ENCODE measurements at regions not wholly inside any gene's neighbourhood (a gene's known extent, or its start where the extent isn't known, plus 50 kb on each side); places are given as distances from the start of the nearest gene placed in this dataset.

- H3K27ac Mint-ChIP-seq (ENCODE audit: low read depth, unreplicated experiment) = no peak overlapping the region
- TF ChIP-seq, protein P1, sequence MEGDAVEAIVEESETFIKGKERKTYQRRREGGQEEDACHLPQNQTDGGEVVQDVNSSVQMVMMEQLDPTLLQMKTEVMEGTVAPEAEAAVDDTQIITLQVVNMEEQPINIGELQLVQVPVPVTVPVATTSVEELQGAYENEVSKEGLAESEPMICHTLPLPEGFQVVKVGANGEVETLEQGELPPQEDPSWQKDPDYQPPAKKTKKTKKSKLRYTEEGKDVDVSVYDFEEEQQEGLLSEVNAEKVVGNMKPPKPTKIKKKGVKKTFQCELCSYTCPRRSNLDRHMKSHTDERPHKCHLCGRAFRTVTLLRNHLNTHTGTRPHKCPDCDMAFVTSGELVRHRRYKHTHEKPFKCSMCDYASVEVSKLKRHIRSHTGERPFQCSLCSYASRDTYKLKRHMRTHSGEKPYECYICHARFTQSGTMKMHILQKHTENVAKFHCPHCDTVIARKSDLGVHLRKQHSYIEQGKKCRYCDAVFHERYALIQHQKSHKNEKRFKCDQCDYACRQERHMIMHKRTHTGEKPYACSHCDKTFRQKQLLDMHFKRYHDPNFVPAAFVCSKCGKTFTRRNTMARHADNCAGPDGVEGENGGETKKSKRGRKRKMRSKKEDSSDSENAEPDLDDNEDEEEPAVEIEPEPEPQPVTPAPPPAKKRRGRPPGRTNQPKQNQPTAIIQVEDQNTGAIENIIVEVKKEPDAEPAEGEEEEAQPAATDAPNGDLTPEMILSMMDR (IDR thresholded peaks at IDR 0.05; ENCODE audit: unreplicated experiment) = no peak
- no peak for DNase-seq (ENCODE audit: unreplicated experiment)
- no peaks in the 10 kb centered on the region for H3K27me3 Mint-ChIP-seq (ENCODE audit: insufficient read depth, unreplicated experiment)
- ChIA-PET POLR2A (interaction anchor here (0.7 to 5.6 kb wide), 2 partner anchors 57 to 115 kb away, joined by 3 to 39 read pairs; partner anchors contain the start of gene SDC1), CTCF (interaction anchor here (1.4 to 9.3 kb wide), 3 partner anchors 113 to 216 kb away, joined by 5 to 140 read pairs (median 78); partner anchors contain the start of gene SDC1)
- no TSS peak for BruUV-seq (replicated peaks)
- no peaks in the 10 kb centered on the region for H3K9me3 Mint-ChIP-seq (ENCODE audit: unreplicated experiment)
- intact Hi-C loops (cut with micrococcal nuclease) = no loop called here
- H3K4me1 Mint-ChIP-seq (ENCODE audit: insufficient read depth, unreplicated experiment) = peaks cover 17% of the 10 kb centered on the region
- no peak overlapping the region for H3K4me3 Mint-ChIP-seq (ENCODE audit: unreplicated experiment)
- no peaks in the 10 kb centered on the region for H3K36me3 Mint-ChIP-seq (ENCODE audit: insufficient read depth, unreplicated experiment)
Observed at GRCh38 chr2:20110383-20110782, 59.0 kb upstream of the LAPTM4A start.

DNA sequence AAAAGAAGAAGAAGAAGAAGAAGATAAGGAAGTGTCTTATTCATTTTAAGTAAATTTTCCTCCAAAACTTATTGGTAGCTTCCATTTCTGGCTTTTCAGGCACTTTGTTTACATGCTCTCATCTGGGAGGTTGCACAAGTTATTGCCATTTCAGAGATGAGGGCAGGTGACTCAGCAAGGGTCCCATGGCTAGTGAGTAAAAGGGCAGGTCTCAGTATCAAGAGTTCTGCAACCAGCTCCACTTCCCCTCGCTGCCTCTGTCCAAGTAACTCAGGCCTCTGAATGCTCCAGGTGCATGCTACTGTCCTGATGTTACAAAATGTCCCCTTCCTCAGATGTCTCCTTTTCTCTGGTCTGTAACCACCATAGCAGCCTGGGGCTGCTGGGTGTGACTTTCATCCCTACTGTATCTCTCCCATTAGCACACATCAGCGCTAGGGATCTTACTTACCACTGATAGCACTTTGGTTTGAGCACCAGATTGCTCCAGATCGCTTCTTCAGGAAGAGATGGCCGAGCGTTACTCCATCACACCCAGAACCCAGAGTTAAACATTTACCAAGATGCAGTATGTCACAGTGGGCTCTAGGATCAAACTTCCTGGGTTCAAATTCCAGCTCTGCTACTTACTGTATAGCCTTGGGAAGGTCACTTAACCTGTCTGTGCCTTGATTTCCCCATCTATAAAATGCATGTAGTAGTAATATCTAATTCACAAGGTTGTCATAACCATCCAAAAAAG, 57.4 kb upstream of the LAPTM4A start:
- no peaks in the 10 kb centered on the region for H3K27me3 Mint-ChIP-seq (ENCODE audit: insufficient read depth, unreplicated experiment)
- DNase-seq (ENCODE audit: unreplicated experiment) = peak; percentile 70
- no peaks in the 10 kb centered on the region for H3K9me3 Mint-ChIP-seq (ENCODE audit: unreplicated experiment)
- intact Hi-C loops (cut with micrococcal nuclease) = loop anchor here (1.0 kb wide), 1 partner anchor 116 kb away; the partner anchor contains the start of gene SDC1
- POLR2A ChIA-PET = interaction anchor here (0.6 to 5.6 kb wide), 11 partner anchors 56 to 219 kb away, joined by 3 to 39 read pairs (median 4); partner anchors contain the start of gene SDC1
- TF ChIP-seq, protein P1 (IDR thresholded peaks at IDR 0.05; ENCODE audit: unreplicated experiment) = no peak
- no TSS peak for BruUV-seq (replicated peaks)
- no peak overlapping the region for H3K27ac Mint-ChIP-seq (ENCODE audit: low read depth, unreplicated experiment)
- CTCF ChIA-PET = interaction anchor here (0.6 to 9.3 kb wide), 21 partner anchors 10 to 333 kb away, joined by 3 to 140 read pairs (median 3); partner anchors contain the start of gene SDC1
- H3K36me3 Mint-ChIP-seq (ENCODE audit: insufficient read depth, unreplicated experiment) = no peaks in the 10 kb centered on the region
- H3K4me1 Mint-ChIP-seq (ENCODE audit: insufficient read depth, unreplicated experiment) = peaks cover 17% of the 10 kb centered on the region
- H3K4me3 Mint-ChIP-seq (ENCODE audit: unreplicated experiment) = no peak overlapping the region

DNA sequence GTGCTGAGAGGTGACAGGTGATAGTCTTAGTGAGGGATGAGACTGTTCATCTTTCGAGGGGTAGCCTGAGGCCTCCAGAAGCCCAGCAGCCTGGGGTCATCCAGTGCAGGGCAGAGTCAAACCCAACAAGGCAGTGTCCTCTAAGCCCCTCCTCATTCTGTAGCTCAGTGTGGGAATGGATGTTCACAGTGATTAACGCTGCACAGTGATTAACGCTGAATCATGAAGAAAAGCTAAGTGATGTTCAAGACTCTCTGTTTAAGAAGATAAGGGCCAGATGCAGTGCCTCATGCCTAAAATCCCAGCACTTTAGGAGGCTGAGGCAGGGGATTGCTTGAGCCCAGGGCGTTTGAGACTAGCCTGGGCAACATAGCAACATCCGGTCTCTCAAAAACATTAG, 56.3 kb upstream of the LAPTM4A start:
- Mint-ChIP-seq H3K36me3 (ENCODE audit: insufficient read depth, unreplicated experiment) (no peaks in the 10 kb centered on the region), H3K4me1 (ENCODE audit: insufficient read depth, unreplicated experiment) (peaks cover 17% of the 10 kb centered on the region), H3K9me3 (ENCODE audit: unreplicated experiment) (no peaks in the 10 kb centered on the region), H3K27ac (ENCODE audit: low read depth, unreplicated experiment) (no peak overlapping the region), H3K4me3 (ENCODE audit: unreplicated experiment) (no peak overlapping the region), H3K27me3 (ENCODE audit: insufficient read depth, unreplicated experiment) (no peaks in the 10 kb centered on the region)
- CTCF ChIA-PET = interaction anchor here (0.7 to 9.3 kb wide), 18 partner anchors 14 to 240 kb away, joined by 3 to 140 read pairs (median 6); partner anchors contain the start of gene SDC1
- POLR2A ChIA-PET = interaction anchor here (1.0 to 5.6 kb wide), 4 partner anchors 55 to 117 kb away, joined by 3 to 39 read pairs (median 6); partner anchors contain the start of gene SDC1
- BruUV-seq (replicated peaks) = no TSS peak
- TF ChIP-seq, protein P1 (IDR thresholded peaks at IDR 0.05; ENCODE audit: unreplicated experiment) = no peak
- intact Hi-C loops (cut with micrococcal nuclease) = loop anchor here (1.0 kb wide), 1 partner anchor 118 kb away; the partner anchor contains the start of gene SDC1
- no peak for DNase-seq (ENCODE audit: unreplicated experiment)

GRCh38 chr2:20107352-20107751, 55.9 kb upstream of the LAPTM4A start:
- BruUV-seq (replicated peaks) = no TSS peak
- intact Hi-C loops (cut with micrococcal nuclease) = no loop called here
- no peaks in the 10 kb centered on the region for H3K27me3 Mint-ChIP-seq (ENCODE audit: insufficient read depth, unreplicated experiment)
- H3K4me3 Mint-ChIP-seq (ENCODE audit: unreplicated experiment) = no peak overlapping the region
- TF ChIP-seq, protein P1 (IDR thresholded peaks at IDR 0.05; ENCODE audit: unreplicated experiment) = no peak
- H3K9me3 Mint-ChIP-seq (ENCODE audit: unreplicated experiment) = no peaks in the 10 kb centered on the region
- peaks cover 17% of the 10 kb centered on the region for H3K4me1 Mint-ChIP-seq (ENCODE audit: insufficient read depth, unreplicated experiment)
- DNase-seq (ENCODE audit: unreplicated experiment) = no peak
- ChIA-PET CTCF (interaction anchor here (0.7 to 9.3 kb wide), 17 partner anchors 13 to 240 kb away, joined by 3 to 140 read pairs (median 7); partner anchors contain the start of gene SDC1), POLR2A (interaction anchor here (0.9 to 5.6 kb wide), 4 partner anchors 72 to 119 kb away, joined by 3 to 39 read pairs (median 6); partner anchors contain the start of gene SDC1)
- H3K36me3 Mint-ChIP-seq (ENCODE audit: insufficient read depth, unreplicated experiment) = no peaks in the 10 kb centered on the region
- H3K27ac Mint-ChIP-seq (ENCODE audit: low read depth, unreplicated experiment) = peak overlapping the region; percentile 40
